EH (cell line): ENCODE measurements at regions not wholly inside any gene's neighbourhood (a gene's known extent, or its start where the extent isn't known, plus 50 kb on each side); places are given as distances from the start of the nearest gene placed in this dataset.

Experiments
- DNase-seq: peaks from one replicate; pipeline ENCODE4 v3.0.0-alpha.2; 2015; ENCODE audit warnings: low read depth

- DNase-seq, result no peak
Measured at GRCh38 chr4:24719615-24720014, 75.8 kb upstream of the SOD3 start.

GRCh38 chr4:24720436-24720835 lies 74.9 kb upstream of the SOD3 start:
- DNase-seq, result no peak

- no peak for DNase-seq
Measured at GRCh38 chr4:24720979-24721378, 74.4 kb upstream of the SOD3 start.

- peak; percentile 10 for DNase-seq
Measured at GRCh38 chr4:24722026-24722568, 73.3 kb upstream of the SOD3 start.

GRCh38 chr4:24727390-24728224 lies 67.8 kb upstream of the SOD3 start:
- no peak for DNase-seq

- no peak for DNase-seq
Measured at GRCh38 chr4:24729119-24729730, 66.1 kb upstream of the SOD3 start.

- DNase-seq, result peak; percentile 34
Measured at GRCh38 chr4:24730256-24731001, 64.9 kb upstream of the SOD3 start.

- no peak for DNase-seq
Measured at GRCh38 chr4:24731448-24731847, 63.9 kb upstream of the SOD3 start.

GRCh38 chr4:24734511-24734910 lies 60.9 kb upstream of the SOD3 start:
- DNase-seq, result peak; percentile 56

- peak; percentile 35 for DNase-seq
Measured at GRCh38 chr4:24736066-24736465, 59.3 kb upstream of the SOD3 start.

GRCh38 chr4:24741910-24742309 lies 53.5 kb upstream of the SOD3 start:
- DNase-seq, result no peak

GRCh38 chr4:24742335-24742734 lies 53.0 kb upstream of the SOD3 start:
- DNase-seq, result no peak

- DNase-seq, result no peak
Measured at GRCh38 chr4:24742773-24743172, 52.6 kb upstream of the SOD3 start.

GRCh38 chr4:24743206-24743605 lies 52.2 kb upstream of the SOD3 start:
- DNase-seq, result no peak

GRCh38 chr4:24743927-24744326 lies 51.4 kb upstream of the SOD3 start:
- peak; percentile 62 for DNase-seq

- DNase-seq, result no peak
Measured at GRCh38 chr4:24745172-24745895, 50.0 kb upstream of the SOD3 start.
